ENCODE measurements at regions not wholly inside any gene's neighbourhood (a gene's known extent, or its start where the extent isn't known, plus 50 kb on each side); places are given as distances from the start of the nearest gene placed in this dataset.

GRCh38 chr20:59403261-59403961 lies 103.0 kb downstream of the EDN3 start:
- DNase-seq (ENCODE audit: low read depth, low spot score), result no peak

DNA sequence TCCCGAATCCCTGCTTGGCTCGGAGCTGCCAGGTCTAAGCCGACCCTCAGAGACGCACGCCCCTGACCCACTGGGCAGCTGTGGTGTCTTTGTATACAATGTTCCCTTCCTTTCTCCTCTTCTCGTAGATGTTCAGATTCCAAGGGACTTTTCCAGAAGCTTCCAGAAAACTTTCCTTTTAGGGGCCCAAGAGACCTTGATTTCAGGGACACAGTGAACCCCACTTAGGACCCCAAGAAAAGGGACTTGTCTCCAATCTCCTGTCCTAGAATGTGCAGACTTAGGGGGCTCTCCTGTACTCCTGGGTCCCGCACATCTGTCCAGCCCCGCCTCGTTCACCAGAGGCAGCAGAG lies 103.5 kb downstream of the EDN3 start:
- DNase-seq (ENCODE audit: low read depth, low spot score), result no peak

DNA sequence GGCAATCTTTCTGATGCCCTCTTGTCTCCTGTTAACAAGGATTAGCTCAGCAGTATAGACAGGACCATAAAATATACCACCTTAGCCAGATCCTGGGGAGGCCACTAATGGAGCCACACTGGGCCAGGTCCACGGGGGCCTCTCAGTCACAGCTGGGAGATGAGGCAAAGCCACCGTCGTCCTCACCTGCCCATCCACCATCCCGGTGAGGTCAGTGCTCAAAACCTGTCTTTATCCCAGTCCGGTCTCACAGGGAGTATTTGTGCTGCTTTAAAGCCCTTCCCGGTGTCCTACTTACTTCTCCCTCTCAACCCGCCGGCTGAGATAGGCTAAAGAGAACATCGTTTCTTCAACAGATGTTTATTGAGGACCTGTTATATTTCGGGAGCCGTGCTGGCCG lies 104.3 kb downstream of the EDN3 start:
- no peak for DNase-seq (ENCODE audit: low read depth, low spot score)

GRCh38 chr20:59405226-59406200 lies 105.1 kb downstream of the EDN3 start:
- DNase-seq (ENCODE audit: low read depth, low spot score), result no peak

GRCh38 chr20:59406446-59406845 lies 106.0 kb downstream of the EDN3 start:
- DNase-seq (ENCODE audit: low read depth, low spot score), result no peak

DNA sequence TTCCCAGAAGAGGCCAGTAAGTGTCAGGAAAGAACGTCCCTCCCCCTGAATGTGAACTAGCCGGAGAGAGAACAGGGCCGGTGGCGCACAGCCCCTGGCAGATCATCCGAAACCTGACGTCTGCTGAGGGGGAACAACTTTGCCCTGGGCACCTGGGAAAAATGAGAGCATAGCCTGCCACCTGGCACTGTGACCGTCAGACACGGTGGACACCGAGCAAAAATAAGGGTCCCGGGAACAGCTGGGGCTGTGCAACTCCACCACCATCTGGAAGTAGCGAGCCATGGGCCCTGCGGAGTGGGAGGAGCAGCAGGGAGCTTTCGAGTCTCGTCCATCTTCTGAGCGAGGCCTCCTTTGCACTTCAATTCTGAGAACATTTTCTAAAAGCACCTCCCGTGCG lies 110.8 kb downstream of the EDN3 start:
- no peak for DNase-seq (ENCODE audit: low read depth, low spot score)

GRCh38 chr20:59411589-59411988 lies 111.2 kb downstream of the EDN3 start:
- DNase-seq (ENCODE audit: low read depth, low spot score), result no peak

GRCh38 chr20:59412181-59412580 lies 111.8 kb downstream of the EDN3 start:
- DNase-seq (ENCODE audit: low read depth, low spot score), result no peak

DNA sequence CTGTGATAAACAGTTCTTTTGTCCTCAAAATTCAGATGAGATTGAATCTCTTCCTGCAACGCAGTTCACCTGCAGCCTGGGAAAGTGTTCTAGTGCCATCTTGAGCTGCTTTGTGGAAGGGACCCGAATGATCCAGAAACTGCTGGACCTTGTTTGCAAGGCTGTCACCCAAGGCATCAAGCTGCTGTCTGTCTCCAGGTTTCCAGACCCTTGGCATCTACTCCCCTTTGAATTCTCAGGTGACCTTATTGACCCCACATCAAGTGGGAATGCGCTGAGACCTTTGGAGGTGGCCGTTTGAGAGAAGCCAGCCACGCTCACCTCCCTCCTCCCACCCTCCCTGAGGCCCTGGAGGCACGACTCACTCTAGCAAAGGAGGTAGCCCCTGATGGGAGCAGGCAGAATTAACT lies 112.5 kb downstream of the EDN3 start:
- no peak for DNase-seq (ENCODE audit: low read depth, low spot score)

GRCh38 chr20:59413326-59413865 lies 113.0 kb downstream of the EDN3 start:
- DNase-seq (ENCODE audit: low read depth, low spot score), result no peak

GRCh38 chr20:59414936-59415623 lies 114.7 kb downstream of the EDN3 start:
- no peak for DNase-seq (ENCODE audit: low read depth, low spot score)

GRCh38 chr20:59416916-59417315 lies 116.5 kb downstream of the EDN3 start:
- no peak for DNase-seq (ENCODE audit: low read depth, low spot score)

- no peak for DNase-seq (ENCODE audit: low read depth, low spot score)
Measured at GRCh38 chr20:59421089-59421488, 120.7 kb downstream of the EDN3 start.

DNA sequence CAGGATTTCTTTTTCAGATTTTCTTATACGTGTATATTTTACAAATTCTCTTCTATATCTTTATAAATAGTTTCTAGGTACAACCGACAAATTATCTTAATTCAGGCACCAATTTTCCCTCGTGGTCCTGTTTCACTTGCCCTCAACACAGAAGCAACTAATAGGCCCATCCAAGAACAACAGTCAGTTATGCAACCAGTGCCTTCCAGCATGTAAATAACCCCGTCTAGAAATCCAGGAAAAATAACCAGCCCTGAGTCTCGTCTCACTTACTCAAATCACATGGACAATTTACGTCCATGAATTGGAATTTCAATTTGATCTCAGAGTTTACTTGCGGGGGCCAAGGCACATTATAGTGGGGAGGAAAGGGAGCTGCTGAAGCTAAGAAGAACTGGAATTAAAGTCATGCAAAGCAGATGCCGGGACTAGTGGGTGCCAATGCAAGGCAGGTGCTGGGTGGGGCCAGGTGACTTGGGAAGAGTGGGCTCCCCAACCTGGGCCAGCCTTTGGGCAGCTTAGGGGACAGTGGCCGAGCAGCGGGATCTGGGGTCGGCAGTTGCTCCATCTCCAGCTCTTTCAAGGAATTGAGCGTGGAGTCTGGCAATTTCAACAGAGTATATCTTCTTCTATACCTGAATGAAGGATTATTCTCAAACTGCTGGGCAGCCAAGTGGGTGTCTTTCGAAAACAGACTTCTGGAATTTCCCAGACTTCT lies 121.7 kb downstream of the EDN3 start:
- DNase-seq (ENCODE audit: low read depth, low spot score), result no peak

DNA sequence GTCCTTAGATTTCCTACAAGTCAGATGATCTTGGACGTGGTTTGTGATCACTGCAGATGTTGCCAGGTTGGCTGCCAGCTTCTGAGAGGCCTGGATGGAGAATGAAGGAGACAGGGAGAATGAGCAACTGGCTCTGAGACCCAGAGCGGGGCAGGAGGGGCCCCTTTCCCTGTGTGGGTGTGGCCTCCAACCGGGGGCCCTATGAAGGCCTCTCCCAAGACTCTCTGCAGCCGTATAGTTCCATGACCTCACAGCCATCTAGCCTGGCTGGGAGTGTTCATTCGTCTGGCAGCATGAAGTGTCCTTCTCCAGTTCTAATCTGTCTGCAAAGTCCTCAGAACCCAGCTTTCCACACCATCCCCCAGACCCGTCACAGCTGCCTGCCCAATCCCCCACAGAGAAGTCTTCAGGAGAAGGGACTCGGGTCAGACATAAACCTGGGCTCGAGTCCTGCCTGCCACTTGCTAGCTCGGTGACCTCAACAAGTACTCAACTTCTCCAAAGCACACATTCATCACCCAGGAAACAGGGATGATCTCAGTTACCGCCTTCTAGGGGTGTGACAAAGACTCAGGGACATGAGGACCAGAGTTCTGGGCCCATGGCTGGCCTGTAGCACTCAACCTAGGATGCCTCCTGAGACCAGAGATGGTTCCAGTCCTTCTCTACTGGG lies 122.6 kb downstream of the EDN3 start:
- DNase-seq (ENCODE audit: low read depth, low spot score), result no peak

GRCh38 chr20:59424976-59425375 lies 124.6 kb downstream of the EDN3 start:
- DNase-seq (ENCODE audit: low read depth, low spot score), result no peak

GRCh38 chr20:59425572-59425971 lies 125.2 kb downstream of the EDN3 start:
- DNase-seq (ENCODE audit: low read depth, low spot score), result no peak

- no peak for DNase-seq (ENCODE audit: low read depth, low spot score)
Measured at GRCh38 chr20:59428006-59428405, 127.6 kb downstream of the EDN3 start.

GRCh38 chr20:59428441-59429205 lies 128.2 kb downstream of the EDN3 start:
- no peak for DNase-seq (ENCODE audit: low read depth, low spot score)

- DNase-seq (ENCODE audit: low read depth, low spot score), result no peak
Measured at GRCh38 chr20:59429396-59429795, 129.0 kb downstream of the EDN3 start.

Measured in smooth muscle cell of the brain vasculature (primary cell).